Cardiac fibroblast (primary cell): ENCODE measurements at regions not wholly inside any gene's neighbourhood (a gene's known extent, or its start where the extent isn't known, plus 50 kb on each side); places are given as distances from the start of the nearest gene placed in this dataset.

ENCODE experiments used
- DNase-seq, 2 donors: peaks; one replicate each; pipeline versions ENCODE4 v3.0.0 to v3.0.0-alpha.2; 2010; ENCODE audit warnings: low read depth in 2 of 2
- H3K4me3 ChIP-seq, 2 donors: replicated peaks in 1 of 2; 1 replicate in 1 of 2; 2 replicates in 1 of 2; pipeline ENCODE4 v1.5.1; 2011; ENCODE audit warnings: low read depth in 2 of 2, low read length in 2 of 2, mild to moderate bottlenecking in 2 of 2, moderate library complexity in 1 of 2
- TF ChIP-seq, protein P1 (sequence below): IDR thresholded peaks from one replicate; pipeline ENCODE4 v1.5.1; 2011; ENCODE audit warnings: low read depth, mild to moderate bottlenecking, low read length, inconsistent platforms

- H3K4me3 ChIP-seq: no peak overlapping the region
These were observed 115.8 kb downstream of the NAA11 start for GRCh38 chr4:79209822-79210635.

GRCh38 chr4:79209081-79209480 is 116.8 kb downstream of the NAA11 start:
- H3K4me3 ChIP-seq: no peak overlapping the region
- no peak for DNase-seq
- TF ChIP-seq, protein P1, sequence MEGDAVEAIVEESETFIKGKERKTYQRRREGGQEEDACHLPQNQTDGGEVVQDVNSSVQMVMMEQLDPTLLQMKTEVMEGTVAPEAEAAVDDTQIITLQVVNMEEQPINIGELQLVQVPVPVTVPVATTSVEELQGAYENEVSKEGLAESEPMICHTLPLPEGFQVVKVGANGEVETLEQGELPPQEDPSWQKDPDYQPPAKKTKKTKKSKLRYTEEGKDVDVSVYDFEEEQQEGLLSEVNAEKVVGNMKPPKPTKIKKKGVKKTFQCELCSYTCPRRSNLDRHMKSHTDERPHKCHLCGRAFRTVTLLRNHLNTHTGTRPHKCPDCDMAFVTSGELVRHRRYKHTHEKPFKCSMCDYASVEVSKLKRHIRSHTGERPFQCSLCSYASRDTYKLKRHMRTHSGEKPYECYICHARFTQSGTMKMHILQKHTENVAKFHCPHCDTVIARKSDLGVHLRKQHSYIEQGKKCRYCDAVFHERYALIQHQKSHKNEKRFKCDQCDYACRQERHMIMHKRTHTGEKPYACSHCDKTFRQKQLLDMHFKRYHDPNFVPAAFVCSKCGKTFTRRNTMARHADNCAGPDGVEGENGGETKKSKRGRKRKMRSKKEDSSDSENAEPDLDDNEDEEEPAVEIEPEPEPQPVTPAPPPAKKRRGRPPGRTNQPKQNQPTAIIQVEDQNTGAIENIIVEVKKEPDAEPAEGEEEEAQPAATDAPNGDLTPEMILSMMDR: no peak

More at GRCh38 chr4:79209822-79210635, 115.8 kb downstream of the NAA11 start:
- TF ChIP-seq, protein P1: no peak
- peak; percentile 22 to 53 for DNase-seq

DNA sequence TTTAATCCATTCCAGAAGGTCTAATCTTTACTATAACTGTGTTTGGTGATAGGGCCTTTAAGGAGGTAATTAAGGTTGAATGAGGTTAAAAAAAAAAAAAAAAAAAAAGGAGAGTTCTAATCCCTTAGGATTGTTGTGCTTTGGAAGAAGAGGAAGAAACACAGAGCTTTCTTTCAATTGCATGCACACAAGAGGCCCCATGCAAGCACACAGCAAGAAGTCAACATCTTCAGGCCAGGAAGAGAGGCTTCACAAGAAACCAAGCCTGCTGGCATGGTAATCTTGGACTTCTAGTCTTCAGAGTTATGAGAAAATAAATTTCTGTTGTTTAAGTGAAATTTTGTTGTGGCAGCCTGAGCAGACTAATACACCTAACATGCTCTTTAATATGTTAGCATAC is 118.6 kb downstream of the NAA11 start:
- TF ChIP-seq, protein P1: no peak
- DNase-seq: no peak
- no peak overlapping the region for H3K4me3 ChIP-seq

DNA sequence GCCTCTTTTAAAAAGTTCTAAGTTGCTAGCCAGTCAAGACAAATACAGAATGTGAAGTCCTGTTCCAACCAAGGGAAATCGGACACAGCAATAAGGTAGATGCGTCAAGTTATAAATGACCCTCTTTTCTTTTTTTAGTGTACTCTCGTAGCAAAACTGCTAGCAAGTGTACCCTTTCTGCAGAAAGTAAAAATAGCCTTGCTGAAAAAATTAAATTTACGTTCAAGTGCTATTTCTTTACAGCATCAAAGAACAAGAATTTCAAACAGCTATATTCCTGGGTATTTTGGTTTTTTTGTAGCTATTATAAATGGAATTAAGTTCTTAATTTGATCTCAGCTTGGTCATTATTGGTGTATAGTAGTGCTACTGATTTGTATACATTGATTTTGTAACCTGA is 119.2 kb downstream of the NAA11 start:
- no peak for DNase-seq
- TF ChIP-seq, protein P1: no peak
- no peak overlapping the region for H3K4me3 ChIP-seq

- peak in 1 of 2 donors; percentile 6 for DNase-seq
- H3K4me3 ChIP-seq: no peak overlapping the region
- TF ChIP-seq, protein P1: no peak
These were observed 120.7 kb downstream of the NAA11 start for GRCh38 chr4:79205121-79205520.

- H3K4me3 ChIP-seq: no peak overlapping the region
- TF ChIP-seq, protein P1: no peak
- no peak for DNase-seq
These were observed 123.9 kb downstream of the NAA11 start for GRCh38 chr4:79201971-79202370.

GRCh38 chr4:79199743-79200142 is 126.1 kb downstream of the NAA11 start:
- DNase-seq: no peak
- H3K4me3 ChIP-seq: no peak overlapping the region
- TF ChIP-seq, protein P1: no peak
